T-helper 17 cell (primary cell): ENCODE measurements at regions not wholly inside any gene's neighbourhood (a gene's known extent, or its start where the extent isn't known, plus 50 kb on each side); places are given as distances from the start of the nearest gene placed in this dataset.

Experiments used
- ATAC-seq: fragments of 150-1000 bp; cut with Tn5 transposase; 2 replicates; pipeline ENCODE4 v1.10.0; 2021; ENCODE audit warnings: mild to moderate bottlenecking, moderate library complexity
- DNase-seq, 3 donors: peaks; one replicate each; pipeline versions ENCODE4 v3.0.0 to v3.0.0-alpha.2; 2020 to 2021
- H3K9me3 ChIP-seq: one replicate; pipeline ENCODE4 v1.7.0; 2013; ENCODE audit warnings: low read length, mild to moderate bottlenecking; ENCODE audit not compliant: control insufficient read depth, poor library complexity, severe bottlenecking
- H3K27ac Mint-ChIP-seq: one replicate; pipeline ENCODE4 v1.8.0; 2022; ENCODE audit warnings: mild to moderate bottlenecking, moderate library complexity, mixed read lengths
- H3K27me3 Mint-ChIP-seq: one replicate; pipeline ENCODE4 v1.8.0; 2022; ENCODE audit warnings: mixed read lengths
- H3K36me3 Mint-ChIP-seq: one replicate; pipeline ENCODE4 v1.8.0; 2022; ENCODE audit warnings: low read depth, mixed read lengths
- H3K4me1 Mint-ChIP-seq: one replicate; pipeline ENCODE4 v1.8.0; 2022; ENCODE audit warnings: mild to moderate bottlenecking, mixed read lengths
- H3K4me3 Mint-ChIP-seq: one replicate; pipeline ENCODE4 v1.8.0; 2022; ENCODE audit warnings: mild to moderate bottlenecking, moderate library complexity, mixed read lengths

DNA sequence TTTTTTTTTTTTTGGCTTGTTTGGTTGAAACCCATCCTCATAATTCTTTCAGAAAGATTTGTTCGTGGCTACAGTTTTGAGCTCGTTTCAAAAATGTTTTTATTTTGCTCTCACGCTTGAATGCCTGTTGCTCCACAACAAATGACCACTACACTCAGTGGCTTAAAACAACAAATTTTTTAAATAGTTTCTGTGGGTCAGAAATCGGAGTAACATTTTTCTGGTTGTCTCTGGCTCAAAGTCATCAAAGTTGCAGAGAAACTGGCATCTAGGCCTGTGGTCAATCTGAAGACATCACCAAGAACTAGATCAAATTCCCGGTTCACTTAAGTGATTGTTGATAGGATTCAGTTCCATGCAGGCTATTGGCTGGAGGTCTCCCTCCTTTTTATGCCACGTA, 560.0 kb downstream of the SNAPC1 start:
- H3K9me3 ChIP-seq = no peaks in the 10 kb centered on the region
- H3K27me3 Mint-ChIP-seq = no peaks in the 10 kb centered on the region
- no peak for DNase-seq
- no peaks in the 10 kb centered on the region for H3K4me1 Mint-ChIP-seq
- ATAC-seq = no peak
- H3K4me3 Mint-ChIP-seq = no peak overlapping the region
- no peak overlapping the region for H3K27ac Mint-ChIP-seq
- no peaks in the 10 kb centered on the region for H3K36me3 Mint-ChIP-seq

DNA sequence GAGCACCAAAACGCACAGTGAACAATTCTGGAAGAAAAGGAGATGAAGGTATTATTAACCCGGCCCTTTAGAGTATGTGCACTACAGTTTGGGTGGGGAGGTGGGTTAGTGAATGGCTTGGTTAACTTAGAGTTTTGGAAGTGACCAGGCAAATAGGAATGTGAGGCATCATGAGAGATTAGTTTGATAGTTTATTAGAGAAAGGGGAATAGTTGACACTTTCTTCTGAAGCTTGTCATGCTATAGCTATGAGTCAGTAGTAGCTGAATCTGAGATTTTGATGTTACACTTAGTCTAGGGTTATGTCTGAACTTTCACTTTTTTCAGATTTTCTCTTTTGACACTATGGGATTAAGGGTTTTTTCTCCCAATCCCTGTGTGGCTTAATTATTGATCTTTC, 567.2 kb downstream of the SNAPC1 start:
- H3K27me3 Mint-ChIP-seq = no peaks in the 10 kb centered on the region

DNA sequence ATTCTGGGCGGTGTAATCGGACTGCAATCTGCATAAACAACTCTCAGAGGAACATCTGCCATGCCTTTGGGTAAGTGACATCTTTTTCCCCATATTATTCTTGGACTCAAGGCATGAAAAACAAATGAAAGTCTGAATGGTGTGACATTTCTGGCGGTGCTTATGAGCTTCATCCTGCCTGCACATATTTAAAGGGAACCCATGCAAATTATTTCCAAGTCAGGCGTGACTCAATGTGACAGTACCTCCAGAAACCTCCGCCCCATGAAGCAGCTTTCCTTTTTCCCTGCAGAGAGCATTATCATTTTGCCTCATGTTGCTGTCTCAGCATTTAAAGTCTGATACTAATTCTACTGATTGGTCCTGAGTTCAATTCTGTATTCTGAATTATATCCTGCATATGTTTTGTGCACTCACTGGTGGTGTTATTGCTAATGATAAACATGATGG, 585.4 kb downstream of the SNAPC1 start:
- H3K9me3 ChIP-seq = no peaks in the 10 kb centered on the region
- Mint-ChIP-seq H3K36me3 (no peaks in the 10 kb centered on the region), H3K27me3 (no peaks in the 10 kb centered on the region), H3K27ac (no peak overlapping the region), H3K4me1 (no peaks in the 10 kb centered on the region), H3K4me3 (no peak overlapping the region)
- ATAC-seq (no peak), DNase-seq (no peak)

More for the DNA sequence above, 567.2 kb downstream of the SNAPC1 start:
- Mint-ChIP-seq H3K4me3 (no peak overlapping the region), H3K27ac (no peak overlapping the region), H3K4me1 (no peaks in the 10 kb centered on the region), H3K36me3 (no peaks in the 10 kb centered on the region)
- H3K9me3 ChIP-seq = no peaks in the 10 kb centered on the region
- DNase-seq = no peak
- no peak for ATAC-seq

DNA sequence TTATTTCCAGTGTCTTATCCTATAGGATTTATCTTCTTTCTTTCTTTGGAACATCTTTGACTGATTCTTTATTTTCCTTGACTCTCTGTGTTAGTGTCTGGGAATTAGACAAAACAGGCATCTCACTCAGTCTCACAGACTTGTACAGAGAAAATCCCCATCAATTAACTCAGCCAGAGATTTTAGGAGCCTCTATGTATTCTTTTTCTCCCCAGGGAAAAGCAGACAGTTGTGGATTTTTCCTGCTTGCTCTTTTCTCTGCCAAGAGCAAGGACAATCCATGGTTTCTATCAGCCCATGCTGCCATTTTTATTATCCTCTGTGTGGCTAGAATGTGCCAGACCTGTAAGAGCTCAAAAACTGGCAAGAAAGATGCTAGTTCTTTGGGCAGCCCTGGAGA, 595.1 kb downstream of the SNAPC1 start:
- no peak for ATAC-seq

DNA sequence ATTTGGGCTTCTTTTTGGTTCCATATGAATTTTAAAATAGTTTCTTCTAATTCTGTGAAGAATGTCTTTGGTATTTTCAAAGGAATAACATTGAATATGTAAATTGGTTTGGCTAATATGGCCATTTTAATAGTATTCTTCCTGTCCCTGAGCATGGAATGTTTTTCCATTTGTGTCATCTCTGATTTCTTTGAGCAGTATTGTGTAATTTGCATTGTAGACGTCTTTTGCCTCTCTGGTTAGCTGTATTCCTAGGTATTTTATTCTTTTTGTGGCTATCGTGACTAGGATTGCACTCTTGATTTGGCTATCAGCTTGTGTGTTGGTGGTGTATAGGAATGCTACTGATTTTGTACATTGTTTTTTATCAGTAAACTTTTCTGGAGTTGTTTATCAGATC, 601.9 kb downstream of the SNAPC1 start:
- DNase-seq (no peak), ATAC-seq (no peak)
- Mint-ChIP-seq H3K27me3 (no peaks in the 10 kb centered on the region), H3K27ac (no peak overlapping the region), H3K36me3 (no peaks in the 10 kb centered on the region), H3K4me1 (no peaks in the 10 kb centered on the region), H3K4me3 (no peak overlapping the region)
- H3K9me3 ChIP-seq = no peaks in the 10 kb centered on the region

More for the DNA sequence above, 595.1 kb downstream of the SNAPC1 start:
- Mint-ChIP-seq H3K36me3 (no peaks in the 10 kb centered on the region), H3K27ac (no peak overlapping the region), H3K4me3 (no peak overlapping the region), H3K27me3 (no peaks in the 10 kb centered on the region), H3K4me1 (no peaks in the 10 kb centered on the region)
- DNase-seq = no peak
- peaks cover 5% of the 10 kb centered on the region for H3K9me3 ChIP-seq

DNA sequence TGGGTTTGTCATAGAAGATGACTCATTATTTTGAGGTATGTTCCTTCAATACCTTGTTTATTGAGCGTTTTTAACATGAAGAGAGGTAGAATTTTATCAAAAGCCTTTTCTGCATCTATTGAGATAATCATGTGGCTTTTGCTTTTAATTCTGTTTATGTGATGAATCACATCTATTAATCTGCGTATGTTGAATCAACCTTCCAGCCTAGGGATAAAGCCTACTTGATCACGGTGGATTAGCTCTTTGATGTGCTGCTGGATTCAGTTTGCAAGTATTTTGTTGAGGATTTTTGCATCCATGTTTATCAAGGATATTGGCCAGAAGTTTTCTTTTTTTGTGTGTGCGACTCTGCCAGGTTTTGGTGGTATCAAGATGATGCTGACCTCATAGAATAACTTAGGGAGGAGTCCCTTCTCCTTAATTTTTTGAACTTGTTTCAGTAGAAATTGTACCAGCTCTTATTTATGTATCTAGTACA, 602.6 kb downstream of the SNAPC1 start:
- no peaks in the 10 kb centered on the region for H3K9me3 ChIP-seq
- no peaks in the 10 kb centered on the region for H3K36me3 Mint-ChIP-seq
- DNase-seq (no peak), ATAC-seq (no peak)
- no peaks in the 10 kb centered on the region for H3K27me3 Mint-ChIP-seq
- H3K27ac Mint-ChIP-seq = no peak overlapping the region
- no peak overlapping the region for H3K4me3 Mint-ChIP-seq
- H3K4me1 Mint-ChIP-seq = no peaks in the 10 kb centered on the region

DNA sequence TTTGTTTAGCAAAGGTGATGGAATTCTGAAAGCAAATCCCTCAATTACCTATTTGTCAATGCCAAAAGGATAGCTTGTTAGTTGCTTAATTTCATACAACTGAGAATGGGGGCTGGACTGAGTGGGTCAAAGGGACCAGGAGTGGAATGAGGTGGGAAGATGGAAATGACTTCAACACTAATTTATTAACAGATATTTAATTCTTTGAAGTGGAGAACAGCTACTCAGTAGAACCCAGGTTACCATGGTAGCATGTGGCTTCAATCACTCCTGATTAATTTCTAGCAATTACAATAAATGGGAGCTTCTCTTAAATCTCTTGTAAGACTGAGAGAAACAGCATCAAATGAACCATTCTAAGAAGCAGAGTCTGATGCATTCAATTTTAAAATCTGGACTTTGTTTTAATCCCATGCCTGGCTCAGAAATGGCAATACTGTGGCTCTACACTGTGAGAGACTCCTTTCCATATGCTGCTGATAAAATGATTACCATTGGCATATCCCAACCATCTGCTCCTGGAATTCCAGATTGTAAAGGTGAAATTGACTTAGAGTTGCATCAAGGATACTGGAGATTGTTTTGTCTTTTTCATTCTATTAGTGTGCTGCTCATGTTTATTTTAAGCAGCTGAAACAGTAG, 607.8 kb downstream of the SNAPC1 start:
- no peaks in the 10 kb centered on the region for H3K9me3 ChIP-seq
- Mint-ChIP-seq H3K27ac (no peak overlapping the region), H3K27me3 (no peaks in the 10 kb centered on the region), H3K4me3 (no peak overlapping the region), H3K36me3 (no peaks in the 10 kb centered on the region), H3K4me1 (no peaks in the 10 kb centered on the region)
- no peak for DNase-seq
- ATAC-seq = no peak

DNA sequence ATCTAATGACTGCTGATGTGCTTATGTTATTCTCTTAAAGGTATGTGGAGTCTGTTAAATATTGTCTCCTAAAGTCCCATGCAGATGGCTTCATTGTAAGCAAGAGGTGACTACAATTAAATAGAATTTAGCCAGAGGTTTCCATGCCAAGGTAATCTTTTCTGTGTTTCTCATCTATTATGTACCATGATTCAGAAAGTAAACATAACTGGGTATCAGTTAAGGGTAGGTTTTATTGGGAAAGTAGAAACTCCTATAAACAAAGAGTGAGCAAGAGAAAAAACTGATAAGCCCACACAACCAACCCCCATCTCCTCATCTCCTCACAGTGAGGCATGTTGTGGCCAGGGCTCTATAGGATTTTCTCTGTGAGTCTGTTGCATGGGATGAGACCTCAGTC, 611.7 kb downstream of the SNAPC1 start:
- Mint-ChIP-seq H3K27ac (no peak overlapping the region), H3K4me3 (no peak overlapping the region), H3K4me1 (no peaks in the 10 kb centered on the region), H3K36me3 (no peaks in the 10 kb centered on the region), H3K27me3 (no peaks in the 10 kb centered on the region)
- DNase-seq (no peak), ATAC-seq (no peak)
- no peaks in the 10 kb centered on the region for H3K9me3 ChIP-seq

DNA sequence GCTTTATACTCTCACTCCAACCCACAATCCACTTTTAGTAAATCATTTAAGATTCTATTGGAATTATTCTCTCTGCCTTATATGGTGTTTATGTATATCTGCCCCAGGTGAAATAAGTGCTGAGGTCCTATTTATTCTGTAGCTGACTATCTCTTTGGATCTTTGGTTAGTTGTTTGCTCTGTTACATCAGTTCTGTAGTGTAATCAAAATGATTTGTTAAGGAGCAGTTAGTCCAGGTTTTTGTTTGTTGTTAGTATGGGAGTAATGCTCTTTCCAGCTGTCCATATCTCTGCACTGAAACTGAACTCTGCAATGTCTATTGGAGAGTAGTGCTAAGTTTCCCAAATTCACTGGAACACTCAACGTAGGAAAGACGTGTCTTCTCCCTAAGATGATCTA, 615.8 kb downstream of the SNAPC1 start:
- H3K9me3 ChIP-seq = no peaks in the 10 kb centered on the region
- no peaks in the 10 kb centered on the region for H3K27me3 Mint-ChIP-seq
- no peak overlapping the region for H3K4me3 Mint-ChIP-seq
- ATAC-seq (no peak), DNase-seq (no peak)
- no peaks in the 10 kb centered on the region for H3K36me3 Mint-ChIP-seq
- no peaks in the 10 kb centered on the region for H3K4me1 Mint-ChIP-seq
- H3K27ac Mint-ChIP-seq = no peak overlapping the region

DNA sequence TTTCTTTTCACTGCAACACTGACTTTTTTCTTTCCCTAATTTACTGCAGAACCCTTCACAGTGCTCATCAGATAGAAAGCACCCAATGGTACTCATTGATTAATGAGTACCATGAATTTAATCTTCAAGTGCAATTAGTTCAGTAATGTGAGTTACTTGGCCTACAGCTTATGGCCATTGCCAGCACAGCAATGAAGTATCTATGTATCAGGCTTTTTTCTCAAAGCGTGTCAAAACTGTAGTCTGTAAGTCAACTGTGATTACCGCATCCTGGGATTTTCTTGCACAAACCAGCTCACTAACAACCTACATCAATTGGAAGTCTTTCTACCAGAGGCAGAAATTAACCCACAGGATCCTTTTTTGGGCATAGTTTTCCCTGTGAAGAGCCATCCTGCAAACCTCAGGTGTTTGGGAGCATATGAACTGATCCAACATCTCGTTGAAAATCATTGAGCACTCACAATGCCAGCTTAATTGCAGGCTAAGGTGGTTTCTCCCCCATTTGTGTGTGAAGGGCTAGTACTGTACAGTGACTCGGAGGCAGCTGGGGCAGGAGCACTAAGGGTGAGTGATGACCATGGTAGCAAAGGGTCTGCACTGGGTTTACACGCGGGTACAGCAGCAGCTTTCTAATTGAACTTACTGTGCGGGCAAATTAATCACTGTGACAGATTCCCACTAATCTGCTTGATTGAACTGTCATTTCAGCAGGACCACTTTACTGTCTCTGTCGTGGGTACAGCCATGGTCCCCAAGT, 619.3 kb downstream of the SNAPC1 start:
- Mint-ChIP-seq H3K4me1 (no peaks in the 10 kb centered on the region), H3K36me3 (no peaks in the 10 kb centered on the region), H3K27ac (no peak overlapping the region), H3K27me3 (no peaks in the 10 kb centered on the region), H3K4me3 (no peak overlapping the region)
- no peak for DNase-seq
- no peaks in the 10 kb centered on the region for H3K9me3 ChIP-seq
- ATAC-seq = no peak

DNA sequence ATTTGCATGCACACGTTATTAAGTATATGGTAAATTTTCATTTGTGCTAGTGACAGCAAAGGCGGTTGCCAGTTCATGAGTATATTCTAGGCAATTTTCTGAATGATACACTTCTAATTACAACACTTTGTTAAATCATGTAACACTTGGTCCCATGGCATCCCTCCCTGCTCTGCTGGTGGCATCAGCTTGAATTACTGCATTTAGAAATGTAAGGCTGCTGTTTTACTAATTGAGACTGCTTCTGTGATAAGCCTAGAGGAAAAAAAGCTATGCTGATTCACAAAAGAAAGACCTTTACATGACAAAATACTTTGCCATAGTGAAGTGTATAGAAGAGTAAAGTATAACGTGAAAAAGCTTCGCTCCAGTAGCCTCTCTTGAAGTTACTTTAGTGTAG, 636.1 kb downstream of the KCNH5 start:
- Mint-ChIP-seq H3K4me3 (no peak overlapping the region), H3K36me3 (no peaks in the 10 kb centered on the region), H3K4me1 (no peaks in the 10 kb centered on the region), H3K27ac (no peak overlapping the region), H3K27me3 (no peaks in the 10 kb centered on the region)
- no peaks in the 10 kb centered on the region for H3K9me3 ChIP-seq
- no peak for DNase-seq
- ATAC-seq = no peak

DNA sequence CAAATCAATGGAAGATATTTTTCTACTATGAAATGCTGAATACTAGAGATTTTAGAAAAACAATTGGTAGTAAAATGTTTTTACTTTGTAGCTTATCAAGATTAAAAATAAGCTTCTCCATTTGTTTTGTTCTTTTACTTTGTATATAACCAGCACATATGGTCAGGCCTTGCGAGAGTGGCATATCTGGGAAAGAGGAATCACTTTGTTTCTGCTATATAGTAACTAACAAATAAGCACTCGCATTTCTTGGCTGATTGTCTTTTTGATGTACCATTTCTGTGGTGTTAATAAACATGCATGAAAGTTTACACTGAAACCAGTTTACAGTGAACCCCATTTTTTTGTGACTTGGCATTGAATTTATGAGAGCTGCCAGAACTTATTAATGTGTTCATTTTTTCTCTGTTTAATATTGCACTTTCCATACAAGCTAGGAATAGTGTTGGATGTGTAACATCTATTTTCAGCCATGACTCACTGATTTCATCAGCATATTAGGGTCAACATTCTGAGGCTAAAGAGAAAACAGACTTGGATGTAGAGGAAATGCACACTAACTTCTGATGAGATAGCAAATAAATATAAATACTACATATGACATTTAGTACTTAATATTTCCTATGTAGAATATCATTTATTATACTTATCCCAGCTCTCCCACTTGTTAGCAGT, 635.5 kb downstream of the KCNH5 start:
- H3K27ac Mint-ChIP-seq = no peak overlapping the region
- H3K4me3 Mint-ChIP-seq = no peak overlapping the region
- no peaks in the 10 kb centered on the region for H3K36me3 Mint-ChIP-seq
- no peaks in the 10 kb centered on the region for H3K27me3 Mint-ChIP-seq
- H3K9me3 ChIP-seq = no peaks in the 10 kb centered on the region
- ATAC-seq (no peak), DNase-seq (no peak)
- H3K4me1 Mint-ChIP-seq = no peaks in the 10 kb centered on the region

DNA sequence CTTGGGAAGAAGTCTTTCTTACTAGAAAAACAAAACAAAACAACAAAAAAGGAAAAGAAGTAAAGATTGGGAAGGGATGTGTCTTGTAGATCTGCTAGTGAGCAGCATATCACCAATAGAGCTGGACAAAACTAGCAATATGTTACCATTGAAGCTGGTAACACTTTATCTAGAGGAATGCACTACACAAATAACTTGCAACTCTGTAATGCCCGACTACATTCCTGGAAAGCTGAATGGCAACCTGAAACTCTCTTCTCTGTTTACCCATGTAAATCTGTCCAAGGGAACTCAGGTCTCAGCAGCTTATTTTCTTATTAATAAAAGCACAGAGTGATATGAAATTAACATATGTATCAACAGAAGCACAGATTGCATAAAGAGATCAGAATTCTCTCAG, 624.4 kb downstream of the KCNH5 start:
- Mint-ChIP-seq H3K27ac (no peak overlapping the region), H3K4me3 (no peak overlapping the region), H3K4me1 (no peaks in the 10 kb centered on the region), H3K36me3 (no peaks in the 10 kb centered on the region), H3K27me3 (no peaks in the 10 kb centered on the region)
- H3K9me3 ChIP-seq = peaks cover 4% of the 10 kb centered on the region
- ATAC-seq (no peak), DNase-seq (no peak)
